22Rv1 (cell line): ENCODE measurements at regions not wholly inside any gene's neighbourhood (a gene's known extent, or its start where the extent isn't known, plus 50 kb on each side); places are given as distances from the start of the nearest gene placed in this dataset.

Experiments
- CTCF ChIP-seq: fragments of 450-650 bp; IDR thresholded peaks from 2 replicates; pipeline ENCODE4 v1.5.1; 2017; ENCODE audit warnings: mild to moderate bottlenecking
- ZFX ChIP-seq: fragments of 450-650 bp; IDR thresholded peaks from 2 replicates; pipeline ENCODE4 v1.6.1; 2017; ENCODE audit warnings: antibody characterized with exemption, borderline replicate concordance

GRCh38 chr2:176552501-176553135 lies 283.4 kb downstream of the MTX2 start:
- TF ChIP-seq CTCF (no peak), ZFX (no peak)
